ES-I3 (cell line): ENCODE measurements at regions not wholly inside any gene's neighbourhood (a gene's known extent, or its start where the extent isn't known, plus 50 kb on each side); places are given as distances from the start of the nearest gene placed in this dataset.

Source experiments
- H3K36me3 ChIP-seq: 2 replicates; pipeline ENCODE4 v1.6.1; 2013; ENCODE audit warnings: mild to moderate bottlenecking, low read length, control low read depth, moderate library complexity; ENCODE audit not compliant: insufficient read depth
- H3K4me1 ChIP-seq: 2 replicates; pipeline ENCODE4 v1.6.1; 2013; ENCODE audit warnings: mild to moderate bottlenecking, control low read depth, low read length; ENCODE audit not compliant: insufficient read depth
- H3K9ac ChIP-seq: 2 replicates; pipeline ENCODE4 v1.6.1; 2013; ENCODE audit warnings: low read depth, mild to moderate bottlenecking, low read length, moderate library complexity
- H3K9me3 ChIP-seq: 2 replicates; pipeline ENCODE4 v1.6.1; 2013; ENCODE audit warnings: mild to moderate bottlenecking, low read length, moderate library complexity; ENCODE audit not compliant: control insufficient read depth, insufficient read depth

- Histone ChIP-seq H3K4me1 (no peaks in the 10 kb centered on the region), H3K9ac (no peak overlapping the region), H3K9me3 (no peaks in the 10 kb centered on the region), H3K36me3 (no peaks in the 10 kb centered on the region)
Measured at GRCh38 chr16:85413691-85414663, 199.1 kb upstream of the GSE1 start.

- Histone ChIP-seq H3K9me3 (no peaks in the 10 kb centered on the region), H3K36me3 (no peaks in the 10 kb centered on the region), H3K4me1 (no peaks in the 10 kb centered on the region), H3K9ac (no peak overlapping the region)
Measured at GRCh38 chr16:85415196-85416090, 197.7 kb upstream of the GSE1 start.

GRCh38 chr16:85416228-85417109 is 196.7 kb upstream of the GSE1 start:
- Histone ChIP-seq H3K9me3 (no peaks in the 10 kb centered on the region), H3K4me1 (no peaks in the 10 kb centered on the region), H3K36me3 (no peaks in the 10 kb centered on the region), H3K9ac (no peak overlapping the region)

- Histone ChIP-seq H3K9ac (no peak overlapping the region), H3K4me1 (no peaks in the 10 kb centered on the region)
Measured at GRCh38 chr16:85417156-85417860, 195.8 kb upstream of the GSE1 start.

DNA sequence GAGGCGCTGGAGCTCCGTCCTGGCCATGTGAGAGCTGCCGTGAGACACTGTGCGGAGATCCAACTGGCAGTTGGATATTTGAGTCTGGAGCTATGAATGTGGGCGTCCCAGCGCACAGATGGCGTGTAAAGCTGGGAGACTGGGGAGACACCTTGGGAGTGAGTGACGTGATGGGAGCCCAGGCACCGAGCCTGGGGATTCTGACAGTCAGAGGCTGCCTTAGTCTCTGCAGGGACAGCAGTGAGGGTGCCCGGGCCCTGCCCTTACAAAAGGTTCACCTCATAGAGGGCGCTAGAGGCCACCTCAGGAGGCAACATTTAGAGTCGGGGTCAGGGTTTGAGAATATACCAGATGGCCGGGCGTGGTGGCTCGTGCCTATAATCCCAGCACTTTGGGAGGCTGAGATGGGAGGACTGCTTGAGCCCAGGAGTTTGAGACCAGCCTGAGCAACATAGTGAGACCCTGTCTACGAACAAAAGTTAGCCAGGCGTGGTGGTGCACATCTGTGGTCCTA is 194.1 kb upstream of the GSE1 start:
- Histone ChIP-seq H3K36me3 (no peaks in the 10 kb centered on the region), H3K9me3 (no peaks in the 10 kb centered on the region), H3K9ac (no peak overlapping the region), H3K4me1 (no peaks in the 10 kb centered on the region)

More at GRCh38 chr16:85417156-85417860, 195.8 kb upstream of the GSE1 start:
- no peaks in the 10 kb centered on the region for H3K9me3 ChIP-seq
- H3K36me3 ChIP-seq, result no peaks in the 10 kb centered on the region

DNA sequence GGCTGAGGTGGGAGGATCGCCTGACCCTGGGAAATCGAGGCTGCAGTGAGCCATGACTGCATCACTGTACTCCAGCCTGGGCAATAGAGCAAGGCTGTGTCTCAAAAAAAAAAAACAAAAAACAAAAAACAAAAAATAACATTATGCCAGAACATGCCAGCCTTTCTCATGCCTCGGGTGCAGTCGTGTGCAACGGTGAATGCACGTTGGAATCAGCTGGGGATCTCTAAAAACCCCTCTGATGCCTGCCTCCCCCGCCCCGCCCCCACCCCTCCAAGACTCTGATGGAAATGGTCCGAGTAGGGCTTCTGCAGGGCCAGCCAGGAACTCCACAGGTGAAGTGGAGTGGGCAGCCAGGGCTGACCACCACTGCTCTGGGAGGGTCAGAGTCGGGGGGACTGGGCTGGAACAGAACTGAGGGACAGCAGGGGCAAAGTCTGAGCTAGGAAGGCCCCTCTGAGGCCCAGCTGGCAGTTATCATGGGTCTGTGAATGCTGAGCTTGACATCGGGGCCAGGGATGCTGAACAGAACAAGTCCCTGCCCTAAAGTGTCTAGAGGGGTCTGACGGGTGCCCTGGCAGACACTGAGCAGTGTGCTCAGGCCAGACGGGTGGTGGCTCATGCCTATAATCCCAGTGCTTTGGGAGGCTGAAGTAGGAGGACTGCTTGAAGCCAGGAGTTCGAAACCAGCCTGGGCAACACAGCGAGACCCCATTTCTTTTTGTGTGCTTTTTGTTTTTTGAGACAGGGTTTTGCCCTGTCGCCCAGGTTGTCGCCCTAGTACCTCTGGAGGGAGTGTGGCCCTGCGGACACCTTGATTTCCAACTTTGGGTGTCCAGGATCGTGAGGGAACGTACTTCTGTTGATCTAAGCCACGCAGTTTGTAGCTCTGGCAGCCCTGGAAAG is 193.4 kb upstream of the GSE1 start:
- Histone ChIP-seq H3K4me1 (no peaks in the 10 kb centered on the region), H3K9me3 (no peaks in the 10 kb centered on the region), H3K36me3 (no peaks in the 10 kb centered on the region), H3K9ac (no peak overlapping the region)

- H3K9me3 ChIP-seq, result no peaks in the 10 kb centered on the region
- H3K9ac ChIP-seq, result no peak overlapping the region
Measured at GRCh38 chr16:85420501-85421337, 192.4 kb upstream of the GSE1 start.

DNA sequence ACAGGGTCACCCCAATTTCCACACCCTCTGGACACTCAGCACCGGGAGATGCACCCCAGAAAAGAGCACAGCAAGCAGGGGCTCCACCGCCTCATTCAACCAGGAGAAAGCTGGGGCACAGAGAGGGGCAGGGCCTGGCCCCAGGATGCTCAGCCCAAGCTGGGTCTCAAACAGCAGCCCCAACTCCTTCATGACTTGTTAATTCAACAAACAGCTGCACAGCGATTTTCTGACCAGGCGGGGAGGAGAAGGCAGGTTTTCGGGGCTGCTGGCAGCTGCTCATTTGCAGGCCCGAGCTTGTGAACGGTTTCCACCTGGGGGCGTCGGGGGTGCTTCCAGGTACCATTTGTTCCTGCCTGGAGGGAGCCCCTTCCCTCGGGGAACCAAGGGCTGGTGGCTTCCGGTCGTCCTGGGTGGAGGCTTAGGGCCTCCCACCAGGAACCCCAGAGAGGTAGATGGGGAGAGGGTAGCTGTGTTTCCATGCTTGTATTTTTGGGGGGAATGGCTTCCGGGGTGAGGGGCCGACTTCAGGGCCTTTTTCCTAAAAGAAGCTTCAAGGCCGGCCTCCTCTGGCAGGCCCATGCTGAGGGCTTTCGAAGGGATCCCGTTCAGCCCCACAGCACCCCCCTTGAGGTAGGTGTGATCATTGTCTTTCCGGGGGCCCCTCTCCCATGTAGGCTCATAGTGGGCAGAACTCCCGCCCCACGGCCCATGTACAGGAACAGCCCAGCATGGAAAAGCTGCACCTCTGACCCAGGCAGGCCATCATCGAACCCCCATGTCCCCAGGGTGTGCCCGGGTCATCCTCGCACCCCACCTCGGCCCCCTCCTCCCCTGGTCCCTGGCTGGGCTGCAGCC is 191.6 kb upstream of the GSE1 start:
- no peaks in the 10 kb centered on the region for H3K4me1 ChIP-seq
- no peaks in the 10 kb centered on the region for H3K36me3 ChIP-seq
- H3K9ac ChIP-seq, result no peak overlapping the region

More at GRCh38 chr16:85420501-85421337, 192.4 kb upstream of the GSE1 start:
- Histone ChIP-seq H3K4me1 (no peaks in the 10 kb centered on the region), H3K36me3 (no peaks in the 10 kb centered on the region)

DNA sequence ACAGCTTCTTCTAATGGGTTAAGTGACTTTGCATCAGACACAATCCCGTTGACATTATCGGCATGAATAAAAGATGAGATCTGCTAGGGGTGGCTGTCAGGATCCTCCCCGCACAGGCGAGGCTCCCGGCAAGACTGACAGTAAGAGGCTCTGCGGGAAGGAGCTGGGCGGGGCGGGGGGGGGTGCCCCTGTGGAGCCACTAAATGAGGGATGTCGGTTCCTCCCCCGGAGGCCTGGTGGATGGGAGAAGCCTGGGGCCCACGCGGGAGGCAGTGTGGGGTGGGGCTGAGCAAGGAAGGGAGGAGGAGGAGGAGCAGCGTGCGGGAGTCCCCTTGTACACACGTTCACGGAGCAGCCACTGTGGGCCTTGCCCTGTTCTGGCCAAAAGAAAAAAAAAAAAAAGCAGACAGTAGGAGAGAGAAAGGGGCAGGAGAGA is 190.9 kb upstream of the GSE1 start:
- Histone ChIP-seq H3K4me1 (no peaks in the 10 kb centered on the region), H3K36me3 (no peaks in the 10 kb centered on the region), H3K9me3 (no peaks in the 10 kb centered on the region), H3K9ac (no peak overlapping the region)

More for the DNA sequence above, 191.6 kb upstream of the GSE1 start:
- H3K9me3 ChIP-seq, result no peaks in the 10 kb centered on the region

DNA sequence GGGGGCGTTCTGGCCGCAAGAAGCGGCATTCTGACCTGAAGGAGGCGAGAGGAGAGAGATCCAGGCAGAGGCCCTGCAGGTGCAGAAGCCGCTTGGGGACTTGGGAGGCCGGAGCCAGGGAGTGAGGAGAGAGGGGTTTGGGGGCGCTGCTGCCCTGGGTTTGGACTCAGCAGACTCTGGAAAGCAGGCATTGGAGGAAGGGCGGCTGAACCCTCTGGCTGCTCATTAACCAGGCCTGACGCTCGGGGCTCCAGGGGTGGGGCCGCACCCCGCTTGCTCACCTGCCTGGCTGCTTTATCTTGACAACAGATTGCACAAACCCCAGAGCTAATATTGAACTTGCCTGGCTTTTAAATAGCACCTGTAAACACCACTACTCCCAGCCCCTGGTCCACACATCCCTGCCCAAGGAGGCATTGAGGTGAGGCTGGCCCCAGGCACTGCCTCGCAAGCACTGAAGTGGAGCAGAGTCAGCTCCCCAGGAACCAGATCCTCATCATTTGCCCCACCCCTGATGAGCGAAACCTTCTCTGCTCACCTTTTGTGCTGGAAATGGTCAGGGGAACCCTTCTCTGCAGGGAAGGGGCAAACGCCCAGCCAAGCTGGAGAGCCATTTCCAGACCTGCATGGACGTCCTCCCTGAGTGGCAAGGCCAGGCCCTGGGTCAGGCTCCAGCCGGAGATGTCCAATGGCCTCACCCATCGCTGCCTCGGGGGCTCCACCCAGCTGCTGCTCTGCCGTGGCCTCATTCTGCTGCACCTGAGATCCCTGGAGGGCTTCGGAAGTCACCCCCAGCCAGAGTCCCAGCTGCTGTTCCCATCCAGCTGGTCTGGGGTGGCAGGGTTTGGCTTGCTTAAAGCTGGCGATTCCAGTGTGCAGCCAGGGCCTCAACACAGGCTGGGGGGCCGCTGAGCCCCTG is 190.2 kb upstream of the GSE1 start:
- Histone ChIP-seq H3K36me3 (no peaks in the 10 kb centered on the region), H3K9me3 (no peaks in the 10 kb centered on the region), H3K4me1 (no peaks in the 10 kb centered on the region), H3K9ac (no peak overlapping the region)
